KMS-11 (cell line): ENCODE measurements at regions not wholly inside any gene's neighbourhood (a gene's known extent, or its start where the extent isn't known, plus 50 kb on each side); places are given as distances from the start of the nearest gene placed in this dataset.

Experiments
- H2AFZ ChIP-seq: fragments of 200-600 bp; sonication (generic); 2 replicates; pipeline ENCODE4 v1.6.1; 2016; ENCODE audit warnings: antibody characterized with exemption, mixed run types, low read depth
- H3K27ac ChIP-seq: fragments of 200-600 bp; sonication (generic); 2 replicates; pipeline ENCODE4 v1.6.1; 2016; ENCODE audit warnings: mild to moderate bottlenecking, mixed run types
- H3K27me3 ChIP-seq: fragments of 200-600 bp; sonication (generic); 2 replicates; pipeline ENCODE4 v1.6.1; 2017; ENCODE audit warnings: mild to moderate bottlenecking, low read depth, mixed run types, moderate library complexity; ENCODE audit not compliant: insufficient read depth
- H3K36me3 ChIP-seq: fragments of 200-600 bp; sonication (generic); 2 replicates; pipeline ENCODE4 v1.6.1; 2017; ENCODE audit warnings: mild to moderate bottlenecking, mixed run types; ENCODE audit not compliant: insufficient read depth
- H3K4me1 ChIP-seq: fragments of 200-600 bp; sonication (generic); 2 replicates; pipeline ENCODE4 v1.6.1; 2016; ENCODE audit warnings: mild to moderate bottlenecking, low read depth, mixed run types; ENCODE audit not compliant: poor library complexity, severe bottlenecking
- H3K4me2 ChIP-seq: fragments of 200-600 bp; sonication (generic); 2 replicates; pipeline ENCODE4 v1.7.0; 2016; ENCODE audit warnings: mild to moderate bottlenecking, mixed run types
- H3K4me3 ChIP-seq: fragments of 200-600 bp; sonication (generic); IDR thresholded peaks from 2 replicates; pipeline ENCODE4 v1.6.1; 2017; ENCODE audit warnings: low read depth, low read length, mixed read lengths; ENCODE audit not compliant: insufficient read depth
- H3K79me2 ChIP-seq: fragments of 200-600 bp; sonication (generic); 2 replicates; pipeline ENCODE4 v1.6.1; 2016; ENCODE audit warnings: low read depth, mixed run types; ENCODE audit not compliant: insufficient read depth
- H3K9ac ChIP-seq: fragments of 200-600 bp; sonication (generic); 2 replicates; pipeline ENCODE4 v1.6.1; 2016; ENCODE audit warnings: mild to moderate bottlenecking, mixed run types
- H4K20me1 ChIP-seq: fragments of 200-600 bp; sonication (generic); 2 replicates; pipeline ENCODE4 v1.6.1; 2016; ENCODE audit warnings: mild to moderate bottlenecking, mixed run types; ENCODE audit not compliant: insufficient read depth
- CTCF ChIP-seq: fragments of 200-600 bp; sonication (generic); conservative IDR thresholded peaks from 2 replicates; pipeline ENCODE4 v1.6.1; 2017; ENCODE audit warnings: low read depth, mild to moderate bottlenecking, antibody characterized with exemption, low read length, moderate library complexity, mixed read lengths

- Histone ChIP-seq H3K36me3 (no peaks in the 10 kb centered on the region), H4K20me1 (no peaks in the 10 kb centered on the region), H3K27ac (no peak overlapping the region), H3K27me3 (no peaks in the 10 kb centered on the region), H3K9ac (no peak overlapping the region), H2AFZ (no peak overlapping the region), H3K4me2 (no peak overlapping the region), H3K4me1 (no peaks in the 10 kb centered on the region), H3K79me2 (no peaks in the 10 kb centered on the region), H3K4me3 (no peak overlapping the region)
- TF ChIP-seq CTCF, result no peak
Observed at GRCh38 chr13:44014501-44014900, 134.8 kb downstream of the LACC1 start.

- no peak overlapping the region for H3K4me2 ChIP-seq
- H4K20me1 ChIP-seq, result no peaks in the 10 kb centered on the region
- no peak overlapping the region for H2AFZ ChIP-seq
- no peak for TF ChIP-seq CTCF
- H3K79me2 ChIP-seq, result no peaks in the 10 kb centered on the region
- no peak overlapping the region for H3K9ac ChIP-seq
- H3K4me3 ChIP-seq, result no peak overlapping the region
- no peaks in the 10 kb centered on the region for H3K4me1 ChIP-seq
- H3K27me3 ChIP-seq, result no peaks in the 10 kb centered on the region
- no peaks in the 10 kb centered on the region for H3K36me3 ChIP-seq
- no peak overlapping the region for H3K27ac ChIP-seq
Observed at GRCh38 chr13:44015118-44015517, 135.4 kb downstream of the LACC1 start.

- Histone ChIP-seq H3K36me3 (no peaks in the 10 kb centered on the region), H3K9ac (no peak overlapping the region), H4K20me1 (no peaks in the 10 kb centered on the region), H2AFZ (no peak overlapping the region), H3K4me2 (no peak overlapping the region), H3K27me3 (no peaks in the 10 kb centered on the region), H3K79me2 (no peaks in the 10 kb centered on the region), H3K4me3 (no peak overlapping the region), H3K4me1 (no peaks in the 10 kb centered on the region), H3K27ac (no peak overlapping the region)
- TF ChIP-seq CTCF, result no peak
Observed at GRCh38 chr13:44015811-44016210, 136.1 kb downstream of the LACC1 start.

GRCh38 chr13:44017756-44018309, 138.1 kb downstream of the LACC1 start:
- no peaks in the 10 kb centered on the region for H4K20me1 ChIP-seq
- TF ChIP-seq CTCF, result no peak
- H3K36me3 ChIP-seq, result no peaks in the 10 kb centered on the region
- H3K4me2 ChIP-seq, result no peak overlapping the region
- no peaks in the 10 kb centered on the region for H3K4me1 ChIP-seq
- H2AFZ ChIP-seq, result no peak overlapping the region
- H3K27me3 ChIP-seq, result no peaks in the 10 kb centered on the region
- H3K79me2 ChIP-seq, result no peaks in the 10 kb centered on the region
- no peak overlapping the region for H3K9ac ChIP-seq
- no peak overlapping the region for H3K4me3 ChIP-seq
- H3K27ac ChIP-seq, result no peak overlapping the region

GRCh38 chr13:44019651-44020050, 139.9 kb downstream of the LACC1 start:
- Histone ChIP-seq H4K20me1 (no peaks in the 10 kb centered on the region), H3K27ac (no peak overlapping the region), H3K4me2 (no peak overlapping the region), H3K9ac (no peak overlapping the region), H2AFZ (no peak overlapping the region), H3K27me3 (no peaks in the 10 kb centered on the region), H3K4me1 (no peaks in the 10 kb centered on the region), H3K4me3 (no peak overlapping the region), H3K36me3 (no peaks in the 10 kb centered on the region), H3K79me2 (no peaks in the 10 kb centered on the region)
- no peak for TF ChIP-seq CTCF
